Activated CD8-positive, alpha-beta T cell treated with anti-CD3 and anti-CD28 coated beads for 36 hours (primary cell): ENCODE measurements at regions not wholly inside any gene's neighbourhood (a gene's known extent, or its start where the extent isn't known, plus 50 kb on each side); places are given as distances from the start of the nearest gene placed in this dataset.

ENCODE experiments used
- ATAC-seq: fragments of 200-7000 bp; cut with Tn5 transposase; one replicate; pipeline ENCODE4 v1.10.0; 2021; ENCODE audit warnings: mild to moderate bottlenecking, moderate library complexity
- CTCF ChIA-PET: fragments of 350-600 bp; sonication (Branson Sonifier 250); formaldehyde crosslinking; loops from one replicate; lab custom pipeline; 2021; ENCODE audit warnings: antibody characterized with exemption; lab: Charles Lee
- POLR2A ChIA-PET: fragments of 350-600 bp; sonication (Branson Sonifier 250); formaldehyde crosslinking; loops from one replicate; lab custom pipeline; 2021; ENCODE audit warnings: antibody characterized with exemption; lab: Charles Lee
- DNase-seq: peaks from one replicate; pipeline ENCODE4 v3.0.0-alpha.2; 2020
- H3K27ac Mint-ChIP-seq: one replicate; pipeline ENCODE4 v1.8.0; 2021; ENCODE audit warnings: mild to moderate bottlenecking, mixed read lengths
- H3K27me3 Mint-ChIP-seq: one replicate; pipeline ENCODE4 v1.8.0; 2021; ENCODE audit warnings: mixed read lengths
- H3K36me3 Mint-ChIP-seq: one replicate; pipeline ENCODE4 v1.8.0; 2021; ENCODE audit warnings: low read depth, mixed read lengths
- H3K4me1 Mint-ChIP-seq: one replicate; pipeline ENCODE4 v1.8.0; 2021; ENCODE audit warnings: low read depth, mixed read lengths
- H3K4me3 Mint-ChIP-seq: one replicate; pipeline ENCODE4 v1.8.0; 2021; ENCODE audit warnings: mild to moderate bottlenecking, moderate library complexity, mixed read lengths
- H3K9me3 Mint-ChIP-seq: one replicate; pipeline ENCODE4 v1.8.0; 2021; ENCODE audit warnings: mixed read lengths
- intact Hi-C: fragments of 100-400 bp; cut with micrococcal nuclease; formaldehyde crosslinking; loops from one replicate; pipeline ENCODE4 v1.10.0; 2022
- TF ChIP-seq, protein P1 (sequence below): fragments of 200-600 bp; IDR thresholded peaks from one replicate; pipeline ENCODE4 v1.8.0; 2022; ENCODE audit warnings: antibody characterized with exemption, mild to moderate bottlenecking

DNA sequence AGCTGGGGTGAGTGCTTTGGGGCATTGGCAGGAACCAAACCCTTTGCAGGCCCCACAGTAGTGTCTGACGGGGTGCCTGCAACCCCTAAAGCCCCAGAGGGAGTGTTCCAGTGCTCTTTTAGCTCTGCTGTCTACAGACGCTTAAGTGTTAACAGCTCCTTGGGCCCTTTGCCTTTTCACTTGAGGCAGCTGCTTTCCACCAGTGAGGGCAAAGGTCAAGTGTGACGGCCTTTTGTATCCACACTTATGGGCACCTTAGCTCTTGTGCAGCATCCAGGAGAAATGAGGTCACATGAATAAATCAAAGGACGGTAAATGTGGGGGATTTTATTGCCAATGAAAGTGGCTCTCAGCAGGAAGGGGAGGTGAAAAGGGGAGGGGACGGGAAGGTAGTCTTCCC lies 241.4 kb upstream of the PCSK5 start:
- Mint-ChIP-seq H3K36me3 (no peaks in the 10 kb centered on the region), H3K27ac (no peak overlapping the region), H3K4me1 (no peaks in the 10 kb centered on the region), H3K27me3 (peaks cover 7% of the 10 kb centered on the region), H3K9me3 (no peaks in the 10 kb centered on the region), H3K4me3 (no peak overlapping the region)
- ChIA-PET POLR2A (no interaction called here), CTCF (no interaction called here)
- TF ChIP-seq, protein P1, sequence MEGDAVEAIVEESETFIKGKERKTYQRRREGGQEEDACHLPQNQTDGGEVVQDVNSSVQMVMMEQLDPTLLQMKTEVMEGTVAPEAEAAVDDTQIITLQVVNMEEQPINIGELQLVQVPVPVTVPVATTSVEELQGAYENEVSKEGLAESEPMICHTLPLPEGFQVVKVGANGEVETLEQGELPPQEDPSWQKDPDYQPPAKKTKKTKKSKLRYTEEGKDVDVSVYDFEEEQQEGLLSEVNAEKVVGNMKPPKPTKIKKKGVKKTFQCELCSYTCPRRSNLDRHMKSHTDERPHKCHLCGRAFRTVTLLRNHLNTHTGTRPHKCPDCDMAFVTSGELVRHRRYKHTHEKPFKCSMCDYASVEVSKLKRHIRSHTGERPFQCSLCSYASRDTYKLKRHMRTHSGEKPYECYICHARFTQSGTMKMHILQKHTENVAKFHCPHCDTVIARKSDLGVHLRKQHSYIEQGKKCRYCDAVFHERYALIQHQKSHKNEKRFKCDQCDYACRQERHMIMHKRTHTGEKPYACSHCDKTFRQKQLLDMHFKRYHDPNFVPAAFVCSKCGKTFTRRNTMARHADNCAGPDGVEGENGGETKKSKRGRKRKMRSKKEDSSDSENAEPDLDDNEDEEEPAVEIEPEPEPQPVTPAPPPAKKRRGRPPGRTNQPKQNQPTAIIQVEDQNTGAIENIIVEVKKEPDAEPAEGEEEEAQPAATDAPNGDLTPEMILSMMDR, result no peak
- intact Hi-C loops, result no loop called here
- DNase-seq, result no peak
- ATAC-seq, result no peak

DNA sequence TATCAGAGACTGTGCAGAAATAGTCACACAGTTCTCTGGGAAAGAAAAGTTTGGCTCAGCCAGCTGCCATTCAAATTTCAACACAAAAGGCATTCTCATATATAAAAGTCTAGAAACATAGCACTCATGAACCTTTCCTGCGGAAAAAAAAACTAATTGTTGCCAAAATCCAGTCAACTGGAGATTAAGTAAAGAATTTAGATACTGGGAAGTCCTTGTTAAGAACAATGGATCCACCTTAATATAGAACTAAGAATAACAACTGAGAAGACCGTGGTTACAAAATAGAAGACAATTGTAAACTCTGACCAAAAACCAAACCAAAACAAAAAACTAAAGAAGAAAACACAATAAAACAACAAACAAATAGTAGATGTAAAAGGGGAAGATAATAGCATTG lies 238.8 kb upstream of the PCSK5 start:
- CTCF ChIA-PET, result no interaction called here

DNA sequence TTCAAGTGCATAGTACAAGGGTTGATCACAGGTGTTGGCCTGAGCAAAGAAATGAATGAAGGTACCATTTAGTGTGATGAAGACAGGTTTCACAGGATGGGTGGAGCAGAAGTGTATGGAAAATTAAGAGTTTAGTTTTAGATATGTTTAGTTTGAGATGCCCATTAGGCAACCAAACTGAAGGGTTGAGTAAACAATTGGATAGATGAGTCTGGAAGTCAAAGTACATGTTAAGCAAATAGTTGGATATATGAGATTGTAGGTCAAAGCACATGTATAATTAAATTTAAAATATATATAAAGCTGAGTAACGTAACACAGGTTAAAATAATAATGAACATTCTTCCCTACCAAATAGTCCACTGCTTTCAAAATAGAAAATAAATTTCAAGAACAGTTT lies 237.1 kb upstream of the PCSK5 start:
- Mint-ChIP-seq H3K4me1 (no peaks in the 10 kb centered on the region), H3K9me3 (no peaks in the 10 kb centered on the region), H3K27me3 (peaks cover 8% of the 10 kb centered on the region), H3K36me3 (no peaks in the 10 kb centered on the region), H3K4me3 (no peak overlapping the region), H3K27ac (no peak overlapping the region)
- DNase-seq (no peak), ATAC-seq (no peak)
- POLR2A ChIA-PET, result no interaction called here
- CTCF ChIA-PET, result no interaction called here
- TF ChIP-seq, protein P1, result no peak
- intact Hi-C loops, result no loop called here

More for the DNA sequence above, 238.8 kb upstream of the PCSK5 start:
- no peak for ATAC-seq
- no peaks in the 10 kb centered on the region for H3K9me3 Mint-ChIP-seq
- no peaks in the 10 kb centered on the region for H3K36me3 Mint-ChIP-seq
- intact Hi-C loops, result no loop called here
- POLR2A ChIA-PET, result no interaction called here
- H3K27me3 Mint-ChIP-seq, result peaks cover 7% of the 10 kb centered on the region
- H3K27ac Mint-ChIP-seq, result no peak overlapping the region
- TF ChIP-seq, protein P1, result no peak
- no peaks in the 10 kb centered on the region for H3K4me1 Mint-ChIP-seq
- H3K4me3 Mint-ChIP-seq, result no peak overlapping the region
- no peak for DNase-seq

DNA sequence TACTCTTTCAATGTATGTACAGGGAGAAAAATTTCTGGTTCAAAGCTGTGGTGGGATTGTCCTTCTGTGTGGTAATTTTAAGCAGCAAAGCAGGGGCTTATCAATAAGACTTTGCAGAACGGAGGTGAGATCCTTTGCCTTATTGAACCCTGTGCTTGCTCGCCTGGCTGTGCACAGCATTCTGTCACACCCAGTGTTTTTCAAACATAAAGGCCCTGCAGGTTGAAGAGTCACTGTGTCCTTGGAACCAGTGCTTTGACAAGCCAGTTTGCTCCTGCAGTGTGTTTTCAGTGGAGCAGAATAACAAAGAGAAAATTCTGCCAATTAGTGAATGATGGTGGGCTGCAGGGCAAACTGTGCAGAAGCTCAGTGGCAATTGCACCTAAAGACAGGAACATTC lies 236.7 kb upstream of the PCSK5 start:
- intact Hi-C loops, result no loop called here
- peaks cover 8% of the 10 kb centered on the region for H3K27me3 Mint-ChIP-seq
- no peak overlapping the region for H3K27ac Mint-ChIP-seq
- no peak for ATAC-seq
- H3K4me3 Mint-ChIP-seq, result no peak overlapping the region
- no peak for DNase-seq
- POLR2A ChIA-PET, result no interaction called here
- TF ChIP-seq, protein P1, result no peak
- no peaks in the 10 kb centered on the region for H3K36me3 Mint-ChIP-seq
- CTCF ChIA-PET, result no interaction called here
- no peaks in the 10 kb centered on the region for H3K9me3 Mint-ChIP-seq
- no peaks in the 10 kb centered on the region for H3K4me1 Mint-ChIP-seq

DNA sequence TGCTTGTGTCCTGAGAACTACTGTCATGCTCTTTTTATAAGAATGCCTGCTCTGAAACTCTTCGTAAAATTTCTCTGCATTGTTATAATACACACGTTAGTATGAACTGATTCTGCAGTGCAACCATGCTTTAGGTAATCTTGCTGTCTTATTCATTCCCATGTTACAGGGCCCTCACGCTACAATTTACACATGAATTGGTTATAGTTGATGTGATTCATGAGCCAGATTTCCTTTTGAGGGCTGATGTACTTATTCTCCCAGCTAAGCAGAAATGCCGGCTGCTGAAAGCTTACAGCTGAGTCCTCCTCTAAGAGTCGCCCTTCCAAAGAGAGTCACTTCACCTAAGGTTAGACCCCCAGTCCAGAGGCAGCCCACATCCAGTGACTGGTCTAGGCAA lies 233.5 kb upstream of the PCSK5 start:
- Mint-ChIP-seq H3K4me1 (no peaks in the 10 kb centered on the region), H3K27ac (no peak overlapping the region), H3K9me3 (no peaks in the 10 kb centered on the region), H3K36me3 (no peaks in the 10 kb centered on the region), H3K4me3 (no peak overlapping the region), H3K27me3 (peaks cover 1% of the 10 kb centered on the region)
- DNase-seq (no peak), ATAC-seq (no peak)
- ChIA-PET CTCF (no interaction called here), POLR2A (no interaction called here)
- intact Hi-C loops, result no loop called here
- TF ChIP-seq, protein P1, result no peak
